Pancreas (tissue), 10 donors: ENCODE measurements at regions not wholly inside any gene's neighbourhood (a gene's known extent, or its start where the extent isn't known, plus 50 kb on each side); places are given as distances from the start of the nearest gene placed in this dataset.
"Not testable (repeated sequence)": the region's sequence is repeated elsewhere in the genome, so short reads cannot be mapped to it uniquely, and the experiment has no call there.

Experiments used
- ATAC-seq, 4 donors: fragments of 200-7000 bp; cut with Tn5 transposase; one replicate each; pipeline versions ENCODE4 v1.8.0 to v1.9.1; 2020; ENCODE audit warnings: mild to moderate bottlenecking in 4 of 4, moderate library complexity in 4 of 4
- DNase-seq, 6 donors: peaks; one replicate each; pipeline ENCODE4 v3.0.0-alpha.2; 2020
- FAIRE-seq: peaks from 2 replicates; lab custom pipeline; 2012; peaks lifted over from hg19 to GRCh38; lab: Jason Lieb, UNC
- H3K27ac ChIP-seq, 4 donors: fragments of 200-600 bp; sonication (generic); 1 replicate in 3 of 4; 2 replicates in 1 of 4; pipeline versions ENCODE4 v1.5.0 to v1.8.0; 2020
- H3K27me3 ChIP-seq, 4 donors: fragments of 200-600 bp; one replicate each; pipeline ENCODE4 v1.8.0; 2021
- H3K36me3 ChIP-seq, 3 donors: fragments of 200-600 bp; sonication (generic) in 1 of 3; one replicate each; pipeline versions ENCODE4 v1.5.0 to v1.8.0; 2020 to 2021
- H3K4me1 ChIP-seq, 3 donors: fragments of 200-600 bp; one replicate each; pipeline ENCODE4 v1.8.0; 2021
- H3K4me3 ChIP-seq, 4 donors: fragments of 200-600 bp; sonication (generic) in 2 of 4; one replicate each; pipeline versions ENCODE4 v1.5.0 to v1.8.0; 2020 to 2021
- H3K9me3 ChIP-seq, 4 donors: fragments of 200-600 bp; one replicate each; pipeline ENCODE4 v1.8.0; 2021
- CTCF ChIP-seq, 4 donors: fragments of 200-600 bp; sonication (generic) in 3 of 4; IDR thresholded peaks; one replicate each; pipeline versions ENCODE4 v1.5.0 to v1.8.0; 2021; ENCODE audit warnings: antibody characterized with exemption in 4 of 4
- WGBS, 2 donors: extraction: QIAGEN DNeasy Blood & Tissue Kit; methylation state at CpG; one replicate each; pipeline ENCODE4 v1.1.7; 2013; 5-methylcytosine and 5-hydroxymethylcytosine counted together
- intact Hi-C, 3 donors: fragments of 100-400 bp; cut with DNase I; formaldehyde crosslinking; loops; one replicate each; pipeline versions ENCODE4 v1.11.1 to v1.14.2; 2022
- donor health status: healthy with polysubstance abuse.
- donor health status: DM: no; HTN: no; CAD: no; lungs with moderate emphysema.
- donor health status: DM: no; HTN: no; CAD: no.
- donor health status: control.
- donor health status: control.
- donor health status: Bipolar disorder and iron deficiency.
- donor health status: DM: yes; HTN: yes; CAD: no.
- donor health status: DM: no; HTN: no; CAD: no.
- donor health status: DM: no; HTN: no; CAD: no.
- donor health status: DM: yes; HTN: yes; CAD: no.

GRCh38 chr15:26037369-26037768, 174.2 kb upstream of the ATP10A start:
- intact Hi-C loops: no loop called here
- H3K4me3 ChIP-seq: no peak overlapping the region
- WGBS, 2 donors: 10% methylated on average over 1 of the region's 1 CpG
- FAIRE-seq (no peak), ATAC-seq (no peak), DNase-seq (no peak)
- H3K27me3 ChIP-seq: peaks cover 0 to 8% (median 0%) of the 10 kb centered on the region in 4 donors
- H3K27ac ChIP-seq: no peak overlapping the region
- no peaks in the 10 kb centered on the region for H3K4me1 ChIP-seq
- no peak for TF ChIP-seq CTCF (IDR thresholded peaks at IDR 0.05)
- H3K36me3 ChIP-seq: no peaks in the 10 kb centered on the region
- H3K9me3 ChIP-seq: no peaks in the 10 kb centered on the region

GRCh38 chr15:26033493-26033892, 170.4 kb upstream of the ATP10A start:
- H3K27ac ChIP-seq: no peak overlapping the region
- H3K9me3 ChIP-seq: no peaks in the 10 kb centered on the region
- no peaks in the 10 kb centered on the region for H3K4me1 ChIP-seq
- no peak overlapping the region for H3K4me3 ChIP-seq
- no peaks in the 10 kb centered on the region for H3K36me3 ChIP-seq
- TF ChIP-seq CTCF (IDR thresholded peaks at IDR 0.05): no peak
- 39 to 51% methylated on average over 2 of the region's 2 CpGs for WGBS, 2 donors
- H3K27me3 ChIP-seq: peaks cover 0 to 8% (median 0%) of the 10 kb centered on the region in 4 donors
- no peak for ATAC-seq
- DNase-seq: no peak
- FAIRE-seq: no peak
- intact Hi-C loops: no loop called here

- ATAC-seq (no peak), FAIRE-seq (no peak), DNase-seq (no peak)
- no peak for TF ChIP-seq CTCF (IDR thresholded peaks at IDR 0.05)
- Histone ChIP-seq H3K36me3 (no peaks in the 10 kb centered on the region), H3K27ac (no peak overlapping the region), H3K4me1 (no peaks in the 10 kb centered on the region), H3K27me3 (peaks cover 0 to 8% (median 0%) of the 10 kb centered on the region in 4 donors), H3K9me3 (no peaks in the 10 kb centered on the region), H3K4me3 (no peak overlapping the region)
- intact Hi-C loops: no loop called here
- 66 to 72% methylated on average over 9 of the region's 9 CpGs for WGBS, 2 donors
These were observed 169.2 kb upstream of the ATP10A start for GRCh38 chr15:26032162-26032846.

GRCh38 chr15:26029586-26029985, 166.5 kb upstream of the ATP10A start:
- H3K9me3 ChIP-seq, DNase-seq, H3K27ac ChIP-seq, intact Hi-C loops, ATAC-seq, FAIRE-seq, H3K4me3 ChIP-seq, H3K27me3 ChIP-seq, H3K4me1 ChIP-seq, H3K36me3 ChIP-seq: not testable (repeated sequence)
- 68 to 81% methylated on average over 7 of the region's 7 CpGs for WGBS, 2 donors

GRCh38 chr15:26029146-26029545, 166.0 kb upstream of the ATP10A start:
- no peaks in the 10 kb centered on the region for H3K27me3 ChIP-seq
- no peak for ATAC-seq
- no peaks in the 10 kb centered on the region for H3K4me1 ChIP-seq
- H3K27ac ChIP-seq: no peak overlapping the region
- WGBS, 2 donors: 60 to 68% methylated on average over 6 of the region's 6 CpGs
- no peak for TF ChIP-seq CTCF (IDR thresholded peaks at IDR 0.05)
- DNase-seq: no peak
- no peak overlapping the region for H3K4me3 ChIP-seq
- no peaks in the 10 kb centered on the region for H3K36me3 ChIP-seq
- no peak for FAIRE-seq
- intact Hi-C loops: no loop called here
- H3K9me3 ChIP-seq: no peaks in the 10 kb centered on the region
